GM18517 (cell line): ENCODE measurements at regions not wholly inside any gene's neighbourhood (a gene's known extent, or its start where the extent isn't known, plus 50 kb on each side); places are given as distances from the start of the nearest gene placed in this dataset.

Source experiments
- ATAC-seq: cut with Tn5 transposase; IDR thresholded peaks from one replicate; pipeline ENCODE4 v1.9.1; 2021; ENCODE audit warnings: mild to moderate bottlenecking, moderate library complexity; ENCODE audit not compliant: unreplicated experiment

- no peak for ATAC-seq
These were observed 319.1 kb upstream of the MEX3C start for GRCh38 chr18:51516478-51517038.

GRCh38 chr18:51519571-51519970 is 322.1 kb upstream of the MEX3C start:
- no peak for ATAC-seq

- ATAC-seq: no peak
These were observed 323.2 kb upstream of the MEX3C start for GRCh38 chr18:51520676-51521180.

- no peak for ATAC-seq
These were observed 324.9 kb upstream of the MEX3C start for GRCh38 chr18:51522338-51522737.

GRCh38 chr18:51522821-51523220 is 325.3 kb upstream of the MEX3C start:
- ATAC-seq: no peak

GRCh38 chr18:51523671-51524070 is 326.2 kb upstream of the MEX3C start:
- ATAC-seq: no peak

GRCh38 chr18:51525453-51526225 is 328.2 kb upstream of the MEX3C start:
- no peak for ATAC-seq

GRCh38 chr18:51527826-51528225 is 330.3 kb upstream of the MEX3C start:
- ATAC-seq: no peak

- ATAC-seq: no peak
These were observed 334.0 kb upstream of the MEX3C start for GRCh38 chr18:51531501-51531900.

- ATAC-seq: no peak
These were observed 340.0 kb upstream of the MEX3C start for GRCh38 chr18:51537487-51537886.

GRCh38 chr18:51540562-51540961 is 343.1 kb upstream of the MEX3C start:
- ATAC-seq: no peak

GRCh38 chr18:51541230-51541629 is 343.7 kb upstream of the MEX3C start:
- no peak for ATAC-seq

- ATAC-seq: no peak
These were observed 346.2 kb upstream of the MEX3C start for GRCh38 chr18:51543658-51544155.

GRCh38 chr18:51545446-51545845 is 348.0 kb upstream of the MEX3C start:
- no peak for ATAC-seq

GRCh38 chr18:51559198-51559901 is 361.9 kb upstream of the MEX3C start:
- ATAC-seq: no peak

- ATAC-seq: no peak
These were observed 362.4 kb upstream of the MEX3C start for GRCh38 chr18:51559902-51560287.

GRCh38 chr18:51561821-51562220 is 364.3 kb upstream of the MEX3C start:
- ATAC-seq: no peak

- no peak for ATAC-seq
These were observed 365.4 kb upstream of the MEX3C start for GRCh38 chr18:51562866-51563265.

GRCh38 chr18:51563396-51563795 is 365.9 kb upstream of the MEX3C start:
- ATAC-seq: no peak

- ATAC-seq: no peak
These were observed 370.7 kb upstream of the MEX3C start for GRCh38 chr18:51568151-51568550.

- no peak for ATAC-seq
These were observed 371.7 kb upstream of the MEX3C start for GRCh38 chr18:51569153-51569552.

GRCh38 chr18:51569561-51569960 is 372.1 kb upstream of the MEX3C start:
- no peak for ATAC-seq
